ENCODE measurements at regions not wholly inside any gene's neighbourhood (a gene's known extent, or its start where the extent isn't known, plus 50 kb on each side); places are given as distances from the start of the nearest gene placed in this dataset.

- TF ChIP-seq REST (IDR thresholded peaks at IDR 0.05; ENCODE audit: insufficient read depth in 1 of 2, low read depth in 2 of 2, low read length in 2 of 2): no peak
- TF ChIP-seq FOXP2 (optimal IDR thresholded peaks at IDR 0.05; ENCODE audit: borderline replicate concordance, extremely low read depth, extremely low read length, insufficient read depth): no peak
- TF ChIP-seq POLR2AphosphoS5 (IDR thresholded peaks at IDR 0.05; ENCODE audit: low read depth, low read length): no peak
- no peak for TF ChIP-seq SIN3A (IDR thresholded peaks at IDR 0.05; ENCODE audit: borderline replicate concordance, insufficient read depth, low read length)
Measured at GRCh38 chr9:135222881-135223760, 135.7 kb downstream of the OLFM1 start.
